ENCODE measurements at regions not wholly inside any gene's neighbourhood (a gene's known extent, or its start where the extent isn't known, plus 50 kb on each side); places are given as distances from the start of the nearest gene placed in this dataset.
"Not testable (repeated sequence)": the region's sequence is repeated elsewhere in the genome, so short reads cannot be mapped to it uniquely, and the experiment has no call there.

DNA sequence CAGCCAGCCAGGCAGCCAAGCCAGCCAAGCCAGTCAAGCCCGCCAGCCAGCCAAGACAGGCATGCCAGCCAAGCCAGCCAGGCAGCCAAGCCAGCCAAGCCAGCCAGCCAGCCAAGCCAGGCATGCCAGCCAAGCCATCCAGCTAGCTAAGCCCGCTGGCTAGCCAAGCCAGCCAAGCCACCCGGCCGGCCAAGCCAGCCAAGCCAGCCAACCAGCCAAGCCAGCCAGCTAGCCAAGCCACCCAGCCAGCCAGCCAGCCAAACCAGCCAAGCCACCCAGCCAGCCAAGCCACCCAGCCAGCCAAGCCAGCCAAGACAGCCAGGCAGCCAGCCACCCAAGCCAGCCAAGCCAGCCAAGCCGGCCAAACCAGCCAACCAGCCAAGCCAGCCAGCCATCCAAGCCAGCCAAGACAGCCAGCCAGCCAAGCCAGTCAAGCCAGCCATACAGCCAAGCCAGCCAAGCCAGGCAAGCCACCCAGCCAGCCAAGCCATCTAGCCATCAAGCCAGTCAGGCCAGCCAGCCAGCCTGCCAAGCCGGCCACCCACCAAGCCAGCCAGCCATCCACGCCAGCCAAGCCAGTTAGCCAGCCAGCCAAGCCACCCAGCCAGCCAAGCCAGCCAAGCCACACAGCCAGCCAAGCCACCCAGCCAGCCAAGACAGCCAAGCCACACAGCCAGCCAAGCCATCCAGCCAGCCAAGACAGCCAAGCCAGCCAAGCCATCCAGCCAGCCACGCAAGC lies 349.2 kb upstream of the PLGLB2 start:
- not testable (repeated sequence) for H3K23ac ChIP-seq (ENCODE audit: low read length in 2 of 2); H3K4me1 ChIP-seq (ENCODE audit: control insufficient read depth, insufficient read depth, low read depth, low read length); H3K4me3 ChIP-seq (ENCODE audit: insufficient read depth in 1 of 2, low read depth in 1 of 2, low read length in 2 of 2); H2BK120ac ChIP-seq (ENCODE audit: low read depth, low read length); H2AFZ ChIP-seq (ENCODE audit: low read depth, low read length); H3K18ac ChIP-seq (ENCODE audit: low read depth in 1 of 2, low read length in 2 of 2); H2BK5ac ChIP-seq (ENCODE audit: low read depth, low read length, poor library complexity, severe bottlenecking); H3K9me3 ChIP-seq (ENCODE audit: control insufficient read depth, low read length); H3K4ac ChIP-seq (ENCODE audit: low read depth in 1 of 2, low read length in 2 of 2); H3K4me2 ChIP-seq (ENCODE audit: low read length, poor library complexity, severe bottlenecking); H3K27ac ChIP-seq (ENCODE audit: low read length, poor library complexity, severe bottlenecking); H3K14ac ChIP-seq (ENCODE audit: low read length in 2 of 2); H3K36me3 ChIP-seq (ENCODE audit: control insufficient read depth in 1 of 2, insufficient read depth in 2 of 2, low read depth in 1 of 2, low read length in 2 of 2); H2BK15ac ChIP-seq (ENCODE audit: low read depth, poor library complexity, severe bottlenecking); DNase-seq; H3K27me3 ChIP-seq (ENCODE audit: control insufficient read depth in 1 of 2, insufficient read depth in 1 of 2, low read length in 2 of 2); H2BK12ac ChIP-seq (ENCODE audit: low read length in 2 of 2); H4K8ac ChIP-seq (ENCODE audit: low read length); H4K91ac ChIP-seq (ENCODE audit: low read length); H3K9ac ChIP-seq (ENCODE audit: low read length); H3K79me1 ChIP-seq (replicated peaks; ENCODE audit: low read length, poor library complexity, severe bottlenecking); H2AK5ac ChIP-seq (ENCODE audit: low read length, severe bottlenecking)
- 71% methylated on average over 3 of the region's 8 CpGs for WGBS

GRCh38 chr2:87401726-87402345 lies 346.1 kb upstream of the PLGLB2 start:
- no peak overlapping the region for H2AK5ac ChIP-seq (ENCODE audit: low read length, severe bottlenecking)
- H2BK120ac ChIP-seq (ENCODE audit: low read depth, low read length): no peak overlapping the region
- H3K18ac ChIP-seq (ENCODE audit: low read depth in 1 of 2, low read length in 2 of 2): no peak overlapping the region
- no peak overlapping the region for H4K8ac ChIP-seq (ENCODE audit: low read length)
- H2BK5ac ChIP-seq (ENCODE audit: low read depth, low read length, poor library complexity, severe bottlenecking): no peak overlapping the region
- no peak for DNase-seq
- H3K36me3 ChIP-seq (ENCODE audit: control insufficient read depth in 1 of 2, insufficient read depth in 2 of 2, low read depth in 1 of 2, low read length in 2 of 2): no peaks in the 10 kb centered on the region
- 84% methylated on average over 15 of the region's 16 CpGs for WGBS
- no peaks in the 10 kb centered on the region for H3K27me3 ChIP-seq (ENCODE audit: control insufficient read depth in 1 of 2, insufficient read depth in 1 of 2, low read length in 2 of 2)
- no peak overlapping the region for H2BK12ac ChIP-seq (ENCODE audit: low read length in 2 of 2)
- H3K14ac ChIP-seq (ENCODE audit: low read length in 2 of 2): no peak overlapping the region
- no peak overlapping the region for H3K4me2 ChIP-seq (ENCODE audit: low read length, poor library complexity, severe bottlenecking)
- H3K9ac ChIP-seq (ENCODE audit: low read length): no peak overlapping the region
- no peak overlapping the region for H3K4ac ChIP-seq (ENCODE audit: low read depth in 1 of 2, low read length in 2 of 2)
- H3K27ac ChIP-seq (ENCODE audit: low read length, poor library complexity, severe bottlenecking): no peak overlapping the region
- no peak overlapping the region for H4K91ac ChIP-seq (ENCODE audit: low read length)
- H3K23ac ChIP-seq (ENCODE audit: low read length in 2 of 2): no peak overlapping the region
- H2BK15ac ChIP-seq (ENCODE audit: low read depth, poor library complexity, severe bottlenecking): no peak overlapping the region
- no peaks in the 10 kb centered on the region for H3K9me3 ChIP-seq (ENCODE audit: control insufficient read depth, low read length)
- H2AFZ ChIP-seq (ENCODE audit: low read depth, low read length): no peak overlapping the region
- H3K4me1 ChIP-seq (ENCODE audit: control insufficient read depth, insufficient read depth, low read depth, low read length): no peaks in the 10 kb centered on the region
- no peak overlapping the region for H3K4me3 ChIP-seq (ENCODE audit: insufficient read depth in 1 of 2, low read depth in 1 of 2, low read length in 2 of 2)
- H3K79me1 ChIP-seq (replicated peaks; ENCODE audit: low read length, poor library complexity, severe bottlenecking): no peaks in the 10 kb centered on the region

DNA sequence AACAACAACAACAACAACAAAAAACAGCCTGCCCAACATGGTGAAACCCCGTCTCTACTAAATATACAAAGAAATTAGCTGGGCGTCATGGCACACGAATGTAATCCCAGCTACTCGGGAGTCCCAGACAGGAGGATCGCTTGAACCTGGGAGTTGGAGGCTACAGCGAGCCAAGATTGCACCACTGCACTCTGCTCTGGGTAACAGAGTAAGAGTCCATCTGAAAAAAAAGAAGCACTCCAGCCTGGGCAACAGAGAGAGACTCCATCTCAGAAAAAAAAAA lies 344.1 kb upstream of the PLGLB2 start:
- Histone ChIP-seq H3K23ac (ENCODE audit: low read length in 2 of 2) (no peak overlapping the region), H2AK5ac (ENCODE audit: low read length, severe bottlenecking) (no peak overlapping the region), H2BK12ac (ENCODE audit: low read length in 2 of 2) (no peak overlapping the region), H3K9me3 (ENCODE audit: control insufficient read depth, low read length) (no peaks in the 10 kb centered on the region), H3K4me1 (ENCODE audit: control insufficient read depth, insufficient read depth, low read depth, low read length) (no peaks in the 10 kb centered on the region), H2BK120ac (ENCODE audit: low read depth, low read length) (no peak overlapping the region), H3K79me1 (replicated peaks; ENCODE audit: low read length, poor library complexity, severe bottlenecking) (no peaks in the 10 kb centered on the region), H2BK5ac (ENCODE audit: low read depth, low read length, poor library complexity, severe bottlenecking) (no peak overlapping the region), H2AFZ (ENCODE audit: low read depth, low read length) (no peak overlapping the region), H3K27ac (ENCODE audit: low read length, poor library complexity, severe bottlenecking) (no peak overlapping the region), H3K36me3 (ENCODE audit: control insufficient read depth in 1 of 2, insufficient read depth in 2 of 2, low read depth in 1 of 2, low read length in 2 of 2) (no peaks in the 10 kb centered on the region), H3K4me2 (ENCODE audit: low read length, poor library complexity, severe bottlenecking) (no peak overlapping the region), H3K14ac (ENCODE audit: low read length in 2 of 2) (no peak overlapping the region), H2BK15ac (ENCODE audit: low read depth, poor library complexity, severe bottlenecking) (no peak overlapping the region), H4K91ac (ENCODE audit: low read length) (no peak overlapping the region), H3K18ac (ENCODE audit: low read depth in 1 of 2, low read length in 2 of 2) (no peak overlapping the region), H4K8ac (ENCODE audit: low read length) (no peak overlapping the region), H3K9ac (ENCODE audit: low read length) (no peak overlapping the region), H3K4me3 (ENCODE audit: insufficient read depth in 1 of 2, low read depth in 1 of 2, low read length in 2 of 2) (no peak overlapping the region), H3K4ac (ENCODE audit: low read depth in 1 of 2, low read length in 2 of 2) (no peak overlapping the region), H3K27me3 (ENCODE audit: control insufficient read depth in 1 of 2, insufficient read depth in 1 of 2, low read length in 2 of 2) (no peaks in the 10 kb centered on the region)
- DNase-seq: no peak
- WGBS: 96% methylated on average over 6 of the region's 6 CpGs

- not testable (repeated sequence) for H2BK12ac ChIP-seq (ENCODE audit: low read length in 2 of 2); H4K8ac ChIP-seq (ENCODE audit: low read length); H3K27me3 ChIP-seq (ENCODE audit: control insufficient read depth in 1 of 2, insufficient read depth in 1 of 2, low read length in 2 of 2); H2BK5ac ChIP-seq (ENCODE audit: low read depth, low read length, poor library complexity, severe bottlenecking); H3K23ac ChIP-seq (ENCODE audit: low read length in 2 of 2); H3K18ac ChIP-seq (ENCODE audit: low read depth in 1 of 2, low read length in 2 of 2); H3K4me1 ChIP-seq (ENCODE audit: control insufficient read depth, insufficient read depth, low read depth, low read length); H2BK120ac ChIP-seq (ENCODE audit: low read depth, low read length); H2AK5ac ChIP-seq (ENCODE audit: low read length, severe bottlenecking); H3K4me3 ChIP-seq (ENCODE audit: insufficient read depth in 1 of 2, low read depth in 1 of 2, low read length in 2 of 2); H3K36me3 ChIP-seq (ENCODE audit: control insufficient read depth in 1 of 2, insufficient read depth in 2 of 2, low read depth in 1 of 2, low read length in 2 of 2); H3K27ac ChIP-seq (ENCODE audit: low read length, poor library complexity, severe bottlenecking); H3K9me3 ChIP-seq (ENCODE audit: control insufficient read depth, low read length); H3K4ac ChIP-seq (ENCODE audit: low read depth in 1 of 2, low read length in 2 of 2); H2AFZ ChIP-seq (ENCODE audit: low read depth, low read length); H2BK15ac ChIP-seq (ENCODE audit: low read depth, poor library complexity, severe bottlenecking); H3K79me1 ChIP-seq (replicated peaks; ENCODE audit: low read length, poor library complexity, severe bottlenecking); H3K9ac ChIP-seq (ENCODE audit: low read length); DNase-seq; H3K14ac ChIP-seq (ENCODE audit: low read length in 2 of 2); H4K91ac ChIP-seq (ENCODE audit: low read length); H3K4me2 ChIP-seq (ENCODE audit: low read length, poor library complexity, severe bottlenecking)
- 94% methylated on average over 20 of the region's 22 CpGs for WGBS
Observed at GRCh38 chr2:87404411-87405255, 343.3 kb upstream of the PLGLB2 start.

Measured in mesenchymal stem cell (in vitro differentiated cells and primary cell).